Smooth muscle cell (in vitro differentiated cells): ENCODE measurements at regions not wholly inside any gene's neighbourhood (a gene's known extent, or its start where the extent isn't known, plus 50 kb on each side); places are given as distances from the start of the nearest gene placed in this dataset.

ENCODE experiments used
- DNase-seq: peaks from one replicate; lab custom pipeline; 2025; ENCODE audit not compliant: unreplicated experiment; lab: John Stamatoyannopoulos, UW
- H2AFZ ChIP-seq: fragments of 200-600 bp; sonication (generic); 2 replicates; pipeline ENCODE4 v1.6.0; 2016; ENCODE audit warnings: antibody characterized with exemption, low read depth, mild to moderate bottlenecking
- H3F3A ChIP-seq: fragments of 200-600 bp; sonication (generic); 2 replicates; pipeline ENCODE4 v1.6.0; 2017; ENCODE audit warnings: antibody characterized with exemption, low read depth
- H3K27ac ChIP-seq: fragments of 200-600 bp; sonication (generic); 2 replicates; pipeline ENCODE4 v1.5.1; 2016; ENCODE audit warnings: low read depth, mild to moderate bottlenecking
- H3K27me3 ChIP-seq: fragments of 200-600 bp; sonication (generic); 2 replicates; pipeline ENCODE4 v1.6.1; 2016; ENCODE audit warnings: low read depth, mild to moderate bottlenecking
- H3K36me3 ChIP-seq: fragments of 200-600 bp; sonication (generic); 2 replicates; pipeline ENCODE4 v1.5.1; 2016; ENCODE audit warnings: low read depth
- H3K4me1 ChIP-seq: fragments of 200-600 bp; sonication (generic); 2 replicates; pipeline ENCODE4 v1.5.1; 2016; ENCODE audit warnings: low read depth
- H3K4me2 ChIP-seq: fragments of 200-600 bp; sonication (generic); 2 replicates; pipeline ENCODE4 v1.6.0; 2016; ENCODE audit warnings: mild to moderate bottlenecking
- H3K4me3 ChIP-seq: fragments of 200-600 bp; sonication (generic); 2 replicates; pipeline ENCODE4 v1.5.1; 2016; ENCODE audit warnings: mild to moderate bottlenecking
- H3K79me2 ChIP-seq: fragments of 200-600 bp; sonication (generic); 2 replicates; pipeline ENCODE4 v1.6.0; 2016; ENCODE audit warnings: low read depth, mild to moderate bottlenecking
- H3K9ac ChIP-seq: fragments of 200-600 bp; sonication (generic); 2 replicates; pipeline ENCODE4 v1.6.0; 2016; ENCODE audit warnings: low read depth
- H3K9me3 ChIP-seq: fragments of 200-600 bp; sonication (generic); replicated peaks from 2 replicates; pipeline ENCODE4 v1.5.1; 2016; ENCODE audit warnings: low read depth
- H4K20me1 ChIP-seq: fragments of 200-600 bp; sonication (generic); 2 replicates; pipeline ENCODE4 v1.6.0; 2016; ENCODE audit warnings: low read depth
- CTCF ChIP-seq: fragments of 200-600 bp; sonication (generic); IDR thresholded peaks from 2 replicates; pipeline ENCODE4 v1.5.1; 2017; ENCODE audit warnings: borderline replicate concordance, mild to moderate bottlenecking, antibody characterized with exemption; ENCODE audit not compliant: insufficient read depth, poor library complexity, severe bottlenecking
- WGBS: methylation state at CpG from one replicate; pipeline ENCODE4 v1.1.7; 2016; ENCODE audit warnings: low lambda C conversion rate; 5-methylcytosine and 5-hydroxymethylcytosine counted together

DNA sequence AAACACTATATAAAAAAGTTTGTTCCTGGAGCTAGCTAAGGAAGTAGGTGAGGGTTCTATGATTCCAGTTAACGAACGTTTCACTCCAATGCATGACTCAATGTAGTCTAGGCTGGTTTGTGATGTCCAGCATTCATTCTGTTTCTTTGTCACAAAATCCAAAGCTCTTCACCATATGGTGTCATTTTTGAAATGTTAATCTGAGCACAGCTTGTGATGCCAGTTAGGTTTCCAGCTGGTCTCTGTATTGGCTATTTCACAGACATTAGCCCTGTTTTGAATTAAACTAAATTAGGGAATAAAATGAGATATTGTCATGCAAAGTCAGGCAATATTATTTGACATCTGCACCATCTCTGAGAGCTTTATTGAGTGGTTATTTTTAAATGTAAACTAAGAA is 159.4 kb downstream of the RBM43 start:
- no peak overlapping the region for H2AFZ ChIP-seq
- H3K4me3 ChIP-seq, result no peak overlapping the region
- H3K4me2 ChIP-seq, result no peak overlapping the region
- H3K79me2 ChIP-seq, result no peaks in the 10 kb centered on the region
- no peaks in the 10 kb centered on the region for H3K9me3 ChIP-seq
- H3F3A ChIP-seq, result no peaks in the 10 kb centered on the region
- no peak for DNase-seq
- H3K27ac ChIP-seq, result no peak overlapping the region
- no peak for TF ChIP-seq CTCF
- H3K9ac ChIP-seq, result no peak overlapping the region
- 88% methylated on average over 2 of the region's 2 CpGs for WGBS
- no peaks in the 10 kb centered on the region for H3K4me1 ChIP-seq
- no peaks in the 10 kb centered on the region for H3K36me3 ChIP-seq
- H3K27me3 ChIP-seq, result no peaks in the 10 kb centered on the region
- no peaks in the 10 kb centered on the region for H4K20me1 ChIP-seq

- H3K4me2 ChIP-seq, result no peak overlapping the region
- no peaks in the 10 kb centered on the region for H3K36me3 ChIP-seq
- H3F3A ChIP-seq, result no peaks in the 10 kb centered on the region
- no peak overlapping the region for H3K27ac ChIP-seq
- no peaks in the 10 kb centered on the region for H3K4me1 ChIP-seq
- DNase-seq, result no peak
- H3K4me3 ChIP-seq, result no peak overlapping the region
- no peaks in the 10 kb centered on the region for H3K9me3 ChIP-seq
- no peaks in the 10 kb centered on the region for H4K20me1 ChIP-seq
- H3K27me3 ChIP-seq, result no peaks in the 10 kb centered on the region
- no peaks in the 10 kb centered on the region for H3K79me2 ChIP-seq
- no peak for TF ChIP-seq CTCF
- H2AFZ ChIP-seq, result no peak overlapping the region
- no peak overlapping the region for H3K9ac ChIP-seq
Measured at GRCh38 chr2:151098841-151099240, 162.8 kb downstream of the RBM43 start.

- Histone ChIP-seq H3K79me2 (no peaks in the 10 kb centered on the region), H4K20me1 (no peaks in the 10 kb centered on the region), H3K4me1 (no peaks in the 10 kb centered on the region), H2AFZ (no peak overlapping the region), H3K27me3 (no peaks in the 10 kb centered on the region), H3K36me3 (no peaks in the 10 kb centered on the region), H3F3A (no peaks in the 10 kb centered on the region), H3K9me3 (no peaks in the 10 kb centered on the region), H3K27ac (no peak overlapping the region), H3K9ac (no peak overlapping the region), H3K4me3 (no peak overlapping the region), H3K4me2 (no peak overlapping the region)
- no peak for TF ChIP-seq CTCF
- no peak for DNase-seq
- 84% methylated on average over 4 of the region's 4 CpGs for WGBS
Measured at GRCh38 chr2:151097895-151098294, 163.8 kb downstream of the RBM43 start.

GRCh38 chr2:151097128-151097527 is 164.5 kb downstream of the RBM43 start:
- Histone ChIP-seq H3K4me1 (no peaks in the 10 kb centered on the region), H3K4me2 (no peak overlapping the region), H3K36me3 (no peaks in the 10 kb centered on the region), H3K9ac (no peak overlapping the region), H4K20me1 (no peaks in the 10 kb centered on the region), H3K4me3 (no peak overlapping the region), H3K79me2 (no peaks in the 10 kb centered on the region), H3K27me3 (no peaks in the 10 kb centered on the region), H3F3A (no peaks in the 10 kb centered on the region), H2AFZ (no peak overlapping the region), H3K9me3 (no peaks in the 10 kb centered on the region), H3K27ac (no peak overlapping the region)
- DNase-seq, result no peak
- TF ChIP-seq CTCF, result no peak
